BE2C (cell line): ENCODE measurements at regions not wholly inside any gene's neighbourhood (a gene's known extent, or its start where the extent isn't known, plus 50 kb on each side); places are given as distances from the start of the nearest gene placed in this dataset.

Source experiments
- DNase-seq: peaks from one replicate; pipeline ENCODE4 v3.0.0-alpha.2; 2020
- H3K27me3 ChIP-seq: fragments of 250-450 bp; sonication (Bioruptor Pico); 2 replicates; pipeline ENCODE4 v1.5.1; 2020; ENCODE audit warnings: mild to moderate bottlenecking
- H3K36me3 ChIP-seq: fragments of 250-450 bp; sonication (Bioruptor Pico); 2 replicates; pipeline ENCODE4 v1.5.1; 2020; ENCODE audit warnings: mild to moderate bottlenecking
- H3K4me1 ChIP-seq: fragments of 250-450 bp; sonication (Bioruptor Pico); 2 replicates; pipeline ENCODE4 v1.5.1; 2020
- H3K4me3 ChIP-seq: 2 replicates; pipeline ENCODE4 v1.5.1; 2011; ENCODE audit warnings: low read depth, low read length
- H3K9me3 ChIP-seq: fragments of 250-450 bp; sonication (Bioruptor Pico); 2 replicates; pipeline ENCODE4 v1.5.1; 2020
- CTCF ChIP-seq: IDR thresholded peaks from 2 replicates; pipeline ENCODE4 v1.5.1; 2012; ENCODE audit warnings: mild to moderate bottlenecking, low read depth, low read length

- DNase-seq: no peak
- Histone ChIP-seq H3K4me1 (no peaks in the 10 kb centered on the region), H3K36me3 (no peaks in the 10 kb centered on the region), H3K4me3 (no peak overlapping the region), H3K9me3 (no peaks in the 10 kb centered on the region), H3K27me3 (no peaks in the 10 kb centered on the region)
- TF ChIP-seq CTCF: no peak
These were observed 512.6 kb downstream of the PLOD2 start for GRCh38 chr3:145648396-145648795.

- no peak overlapping the region for H3K4me3 ChIP-seq
- no peak for DNase-seq
- TF ChIP-seq CTCF: no peak
- H3K9me3 ChIP-seq: no peaks in the 10 kb centered on the region
- no peaks in the 10 kb centered on the region for H3K36me3 ChIP-seq
- no peaks in the 10 kb centered on the region for H3K4me1 ChIP-seq
- no peaks in the 10 kb centered on the region for H3K27me3 ChIP-seq
These were observed 511.6 kb downstream of the PLOD2 start for GRCh38 chr3:145649368-145649887.

- Histone ChIP-seq H3K27me3 (no peaks in the 10 kb centered on the region), H3K4me1 (no peaks in the 10 kb centered on the region), H3K4me3 (no peak overlapping the region), H3K9me3 (no peaks in the 10 kb centered on the region), H3K36me3 (no peaks in the 10 kb centered on the region)
- no peak for DNase-seq
- no peak for TF ChIP-seq CTCF
These were observed 510.8 kb downstream of the PLOD2 start for GRCh38 chr3:145650170-145650569.

GRCh38 chr3:145671121-145671520 lies 489.9 kb downstream of the PLOD2 start:
- no peak overlapping the region for H3K4me3 ChIP-seq
- DNase-seq: no peak
- no peaks in the 10 kb centered on the region for H3K4me1 ChIP-seq
- no peak for TF ChIP-seq CTCF
- H3K36me3 ChIP-seq: no peaks in the 10 kb centered on the region
- no peaks in the 10 kb centered on the region for H3K9me3 ChIP-seq
- H3K27me3 ChIP-seq: no peaks in the 10 kb centered on the region

GRCh38 chr3:145673838-145674237 lies 487.1 kb downstream of the PLOD2 start:
- TF ChIP-seq CTCF: no peak
- no peaks in the 10 kb centered on the region for H3K9me3 ChIP-seq
- no peaks in the 10 kb centered on the region for H3K36me3 ChIP-seq
- no peaks in the 10 kb centered on the region for H3K27me3 ChIP-seq
- H3K4me1 ChIP-seq: no peaks in the 10 kb centered on the region
- DNase-seq: no peak
- H3K4me3 ChIP-seq: no peak overlapping the region

- Histone ChIP-seq H3K9me3 (no peaks in the 10 kb centered on the region), H3K4me3 (no peak overlapping the region), H3K4me1 (no peaks in the 10 kb centered on the region), H3K36me3 (no peaks in the 10 kb centered on the region), H3K27me3 (no peaks in the 10 kb centered on the region)
- DNase-seq: no peak
- no peak for TF ChIP-seq CTCF
These were observed 482.6 kb downstream of the PLOD2 start for GRCh38 chr3:145678401-145678800.
